Right lobe of liver (tissue), 6 donors: ENCODE measurements at regions not wholly inside any gene's neighbourhood (a gene's known extent, or its start where the extent isn't known, plus 50 kb on each side); places are given as distances from the start of the nearest gene placed in this dataset.

ENCODE experiments used
- ATAC-seq, 4 donors: fragments of 200-7000 bp; cut with Tn5 transposase; one replicate each; pipeline ENCODE4 v1.9.1; 2020; ENCODE audit warnings: mild to moderate bottlenecking in 4 of 4, moderate library complexity in 4 of 4
- DNase-seq, 3 donors: peaks; one replicate each; pipeline ENCODE4 v3.0.0-alpha.2; 2020
- H3K27ac ChIP-seq, 3 donors: fragments of 200-600 bp; one replicate each; pipeline ENCODE4 v1.8.0; 2022
- H3K27me3 ChIP-seq, 2 donors: fragments of 200-600 bp; one replicate each; pipeline ENCODE4 v1.8.0; 2022
- H3K36me3 ChIP-seq, 4 donors: fragments of 200-600 bp; sonication (generic) in 1 of 4; one replicate each; pipeline versions ENCODE4 v1.5.1 to v1.8.0; 2017 to 2022; ENCODE audit warnings: control low read depth in 1 of 4
- H3K4me1 ChIP-seq, 4 donors: fragments of 200-600 bp; sonication (generic) in 1 of 4; one replicate each; pipeline versions ENCODE4 v1.5.1 to v1.8.0; 2017 to 2022; ENCODE audit warnings: control low read depth in 1 of 4
- H3K4me3 ChIP-seq, 3 donors: fragments of 200-600 bp; one replicate each; pipeline ENCODE4 v1.8.0; 2022
- H3K9me3 ChIP-seq, 4 donors: fragments of 200-600 bp; sonication (generic) in 1 of 4; one replicate each; pipeline versions ENCODE4 v1.5.1 to v1.8.0; 2017 to 2022; ENCODE audit warnings: control low read depth in 1 of 4
- CTCF ChIP-seq, 4 donors: fragments of 200-600 bp in 3 of 4; fragments of 450-650 bp in 1 of 4; IDR thresholded peaks; one replicate each; pipeline versions ENCODE4 v1.5.1 to v1.8.0; 2016 to 2022; ENCODE audit warnings: antibody characterized with exemption in 4 of 4, mild to moderate bottlenecking in 2 of 4
- POLR2A ChIP-seq: fragments of 450-650 bp; IDR thresholded peaks from one replicate; pipeline ENCODE4 v1.6.1; 2017; ENCODE audit warnings: antibody characterized with exemption, mild to moderate bottlenecking
- WGBS: methylation state at CpG from one replicate; pipeline ENCODE4 v1.1.6; 2018; ENCODE audit warnings: low coverage, low lambda C conversion rate; ENCODE audit not compliant: insufficient coverage; ENCODE audit errors: missing lambda C conversion rate; 5-methylcytosine and 5-hydroxymethylcytosine counted together
- intact Hi-C, 2 donors: fragments of 100-400 bp; cut with DNase I; formaldehyde crosslinking; loops; one replicate each; pipeline versions ENCODE4 v1.11.2 to v1.14.1; 2022
- donor health status: DM: no; HTN: yes; CAD: no.
- donor health status: DM: no; HTN: no; CAD: no.
- donor health status: DM: no; HTN: no; CAD: no.
- donor health status: DM: no; HTN: yes; CAD: no.
- donor health status: DM: no; HTN: yes; CAD: no.

- DNase-seq = peak in 1 of 3 donors; percentile 13
- intact Hi-C loops = no loop called here
Observed at GRCh38 chr22:48864748-48865147, 962.9 kb downstream of the BRD1 start.

GRCh38 chr22:48863965-48864528, 963.6 kb downstream of the BRD1 start:
- Histone ChIP-seq H3K4me1 (no peaks in the 10 kb centered on the region), H3K36me3 (no peaks in the 10 kb centered on the region), H3K9me3 (no peaks in the 10 kb centered on the region), H3K4me3 (no peak overlapping the region), H3K27me3 (no peaks in the 10 kb centered on the region), H3K27ac (no peak overlapping the region)
- ATAC-seq = no peak
- WGBS = 49% methylated on average over 2 of the region's 7 CpGs
- intact Hi-C loops = no loop called here
- TF ChIP-seq CTCF (IDR thresholded peaks at IDR 0.05) = no peak
- TF ChIP-seq POLR2A = no peak
- peak in 1 of 3 donors; percentile 26 for DNase-seq

More at GRCh38 chr22:48864748-48865147, 962.9 kb downstream of the BRD1 start:
- no peak overlapping the region for H3K4me3 ChIP-seq
- no peak overlapping the region for H3K27ac ChIP-seq
- ATAC-seq = no peak
- no peaks in the 10 kb centered on the region for H3K9me3 ChIP-seq
- TF ChIP-seq POLR2A (no peak), CTCF (IDR thresholded peaks at IDR 0.05) (no peak)
- no peaks in the 10 kb centered on the region for H3K36me3 ChIP-seq
- H3K4me1 ChIP-seq = no peaks in the 10 kb centered on the region
- no peaks in the 10 kb centered on the region for H3K27me3 ChIP-seq
- 46% methylated on average over 10 of the region's 10 CpGs for WGBS

GRCh38 chr22:48860557-48860956, 967.1 kb downstream of the BRD1 start:
- H3K36me3 ChIP-seq = no peaks in the 10 kb centered on the region
- no peak overlapping the region for H3K4me3 ChIP-seq
- no peak for TF ChIP-seq POLR2A
- TF ChIP-seq CTCF (IDR thresholded peaks at IDR 0.05) = no peak
- no peaks in the 10 kb centered on the region for H3K4me1 ChIP-seq
- H3K27ac ChIP-seq = no peak overlapping the region
- H3K27me3 ChIP-seq = no peaks in the 10 kb centered on the region
- H3K9me3 ChIP-seq = no peaks in the 10 kb centered on the region
- DNase-seq = no peak
- no peak for ATAC-seq
- intact Hi-C loops = no loop called here
- 66% methylated on average over 7 of the region's 7 CpGs for WGBS

- no peaks in the 10 kb centered on the region for H3K9me3 ChIP-seq
- no peaks in the 10 kb centered on the region for H3K4me1 ChIP-seq
- WGBS = 86% methylated on average over 2 of the region's 2 CpGs
- no peak overlapping the region for H3K4me3 ChIP-seq
- intact Hi-C loops = no loop called here
- ATAC-seq (no peak), DNase-seq (no peak)
- H3K36me3 ChIP-seq = no peaks in the 10 kb centered on the region
- no peak for TF ChIP-seq POLR2A
- H3K27ac ChIP-seq = no peak overlapping the region
- no peaks in the 10 kb centered on the region for H3K27me3 ChIP-seq
Observed at GRCh38 chr22:48858856-48859255, 968.8 kb downstream of the BRD1 start.

- H3K9me3 ChIP-seq = no peaks in the 10 kb centered on the region
- 56% methylated on average over 5 of the region's 9 CpGs for WGBS
- intact Hi-C loops = no loop called here
- no peak overlapping the region for H3K4me3 ChIP-seq
- ATAC-seq (no peak), DNase-seq (peak in 1 of 3 donors; percentile 20)
- TF ChIP-seq POLR2A (no peak), CTCF (IDR thresholded peaks at IDR 0.05) (no peak)
- H3K4me1 ChIP-seq = no peaks in the 10 kb centered on the region
- H3K36me3 ChIP-seq = no peaks in the 10 kb centered on the region
- no peak overlapping the region for H3K27ac ChIP-seq
- H3K27me3 ChIP-seq = no peaks in the 10 kb centered on the region
Observed at GRCh38 chr22:48858121-48858520, 969.6 kb downstream of the BRD1 start.
